K562 (cell line): ENCODE measurements at regions not wholly inside any gene's neighbourhood (a gene's known extent, or its start where the extent isn't known, plus 50 kb on each side); places are given as distances from the start of the nearest gene placed in this dataset.

Experiments
- ATAC-seq: fragments of 200-7000 bp; cut with Tn5 transposase; 3 replicates; pipeline ENCODE4 v1.9.1; 2020; ENCODE audit warnings: moderate library complexity
- BruUV-seq: library from RNA; stranded (reverse); fragments of 400-500 nt; replicated peaks from 2 replicates; lab custom pipeline; 2021; lab: Mats Ljungman, UMichigan
- CTCF ChIA-PET: fragments of 300-600 bp; formaldehyde crosslinking; extraction: SDS; loops from one replicate; lab custom pipeline; 2021; ENCODE audit warnings: low intra/inter-chr PET ratio; lab: Yijun Ruan, JAX
- POLR2A ChIA-PET: fragments of 300-600, 350-650 bp; sonication (Branson Sonifier 250); formaldehyde crosslinking; extraction: SDS; loops from one replicate; lab custom pipeline; 2021; ENCODE audit warnings: antibody characterized with exemption, inconsistent platforms; lab: Yijun Ruan, JAX
- DNase-seq, 4 experiments: peaks; one replicate each; pipeline versions ENCODE4 v3.0.0 to v3.0.0-alpha.2; 2011 to 2018; ENCODE audit warnings: low spot score in 3 of 4, mixed read lengths in 3 of 4; ENCODE audit errors: extremely low read depth in 1 of 4
- FAIRE-seq: peaks from 2 replicates; lab custom pipeline; 2011; peaks lifted over from hg19 to GRCh38; lab: Jason Lieb, UNC
- H2AFZ ChIP-seq: 2 replicates; pipeline ENCODE4 v1.6.0; 2011; ENCODE audit warnings: low read depth, low read length, control low read depth, inconsistent platforms
- H3K27ac ChIP-seq: fragments of 200-600 bp; 3 replicates; pipeline ENCODE4 v1.8.0; 2011; ENCODE audit warnings: low read depth, mild to moderate bottlenecking, control low read depth, inconsistent platforms, low read length, moderate library complexity, mixed read lengths; ENCODE audit errors: extremely low read depth
- H3K27me3 ChIP-seq, 2 experiments: fragments of 300-600 bp in 1 of 2; 2 replicates in 1 of 2; 3 replicates in 1 of 2; pipeline versions ENCODE4 v1.6.0 to v1.8.0; 2011; ENCODE audit warnings: inconsistent platforms in 2 of 2, low read length in 2 of 2, mild to moderate bottlenecking in 1 of 2, mixed read lengths in 1 of 2, moderate library complexity in 1 of 2; ENCODE audit not compliant: control insufficient read depth in 2 of 2, insufficient read depth in 2 of 2
- H3K36me3 ChIP-seq: fragments of 300-600 bp; 3 replicates; pipeline ENCODE4 v1.8.0; 2011; ENCODE audit warnings: mild to moderate bottlenecking, low read length, inconsistent platforms; ENCODE audit not compliant: control insufficient read depth, insufficient read depth
- H3K4me1 ChIP-seq, 2 experiments: fragments of 200-600 bp in 1 of 2; replicated peaks in 1 of 2; 2 replicates in 1 of 2; 3 replicates in 1 of 2; pipeline versions ENCODE4 v1.5.1 to v1.8.0; 2011; ENCODE audit warnings: inconsistent platforms in 2 of 2, low read length in 2 of 2, mild to moderate bottlenecking in 1 of 2, mixed read lengths in 1 of 2, moderate library complexity in 1 of 2; ENCODE audit not compliant: control insufficient read depth in 2 of 2, insufficient read depth in 2 of 2
- H3K4me2 ChIP-seq: 2 replicates; pipeline ENCODE4 v1.6.1; 2011; ENCODE audit warnings: low read length, control low read depth, inconsistent platforms, mixed read lengths; ENCODE audit not compliant: insufficient read depth
- H3K4me3 ChIP-seq: fragments of 200-600 bp; sonication (generic), shearing (Covaris generic); 2 replicates; pipeline ENCODE4 v1.5.1; 2016; ENCODE audit warnings: control low read depth, inconsistent platforms
- H3K79me2 ChIP-seq: fragments of 200-600 bp; 3 replicates; pipeline ENCODE4 v1.8.0; 2011; ENCODE audit warnings: low read length, inconsistent platforms; ENCODE audit not compliant: control insufficient read depth, insufficient read depth
- H3K9ac ChIP-seq, 2 experiments: 2 replicates each; pipeline versions ENCODE4 v1.6.0 to v1.6.1; 2011; ENCODE audit warnings: low read depth in 2 of 2, low read length in 2 of 2, control low read depth in 1 of 2, inconsistent platforms in 1 of 2, mild to moderate bottlenecking in 1 of 2, mixed read lengths in 1 of 2; ENCODE audit not compliant: insufficient read depth in 1 of 2
- H3K9me1 ChIP-seq: one replicate; pipeline ENCODE4 v1.6.0; 2011; ENCODE audit warnings: inconsistent platforms, mild to moderate bottlenecking, low read length, moderate library complexity; ENCODE audit not compliant: control insufficient read depth, insufficient read depth
- H3K9me3 ChIP-seq: replicated peaks from 2 replicates; pipeline ENCODE4 v1.5.1; 2011; ENCODE audit warnings: low read depth, low read length, inconsistent platforms; ENCODE audit not compliant: control insufficient read depth, insufficient read depth
- H4K20me1 ChIP-seq: replicated peaks from 2 replicates; pipeline ENCODE4 v1.6.1; 2011; ENCODE audit warnings: low read length, inconsistent platforms, mixed read lengths; ENCODE audit not compliant: control insufficient read depth, insufficient read depth
- ATF1 ChIP-seq, 2 experiments: fragments of 450-650 bp in 1 of 2; IDR thresholded peaks; 2 replicates each; pipeline ENCODE4 v1.6.1; 2016; ENCODE audit warnings: missing compliant biosample characterization in 1 of 2, missing genetic modification characterization in 1 of 2
- COPS2 ChIP-seq: fragments of 450-650 bp; conservative IDR thresholded peaks from 2 replicates; pipeline ENCODE4 v1.6.1; 2016; ENCODE audit warnings: mild to moderate bottlenecking, moderate library complexity
- CTCF ChIP-seq, 3 experiments: IDR thresholded peaks in 2 of 3; conservative IDR thresholded peaks in 1 of 3; 2 replicates each; pipeline ENCODE4 v1.5.1; 2011 to 2012; ENCODE audit warnings: low read length in 3 of 3, mild to moderate bottlenecking in 3 of 3, control low read depth in 2 of 3, improper control_type of control experiment in 1 of 3, inconsistent platforms in 1 of 3, low read depth in 1 of 3, mixed read lengths in 1 of 3, moderate library complexity in 1 of 3; ENCODE audit not compliant: insufficient read depth in 2 of 3
- HLTF ChIP-seq: fragments of 450-650 bp; IDR thresholded peaks from 2 replicates; pipeline ENCODE4 v1.6.1; 2016
- NFIC ChIP-seq: fragments of 450-650 bp; IDR thresholded peaks from 2 replicates; pipeline ENCODE4 v1.6.1; 2017; ENCODE audit warnings: mild to moderate bottlenecking, inconsistent platforms
- POLR2AphosphoS5 ChIP-seq: IDR thresholded peaks from 2 replicates; pipeline ENCODE4 v1.6.1; 2011; ENCODE audit warnings: mild to moderate bottlenecking, low read depth, low read length, moderate library complexity; ENCODE audit not compliant: control insufficient read depth, insufficient read depth
- RB1 ChIP-seq: fragments of 450-650 bp; IDR thresholded peaks from 2 replicates; pipeline ENCODE4 v1.6.1; 2017; ENCODE audit warnings: low read depth, mild to moderate bottlenecking
- RNF219 ChIP-seq: fragments of 250-450 bp; sonication (Bioruptor Pico); IDR thresholded peaks from 2 replicates; pipeline ENCODE4 v1.5.0; 2022; ENCODE audit warnings: mild to moderate bottlenecking
- ZBTB2 ChIP-seq: fragments of 450-650 bp; IDR thresholded peaks from 2 replicates; pipeline ENCODE4 v1.6.1; 2016; ENCODE audit warnings: antibody characterized with exemption
- ZBTB8A ChIP-seq: fragments of 450-650 bp; IDR thresholded peaks from 2 replicates; pipeline ENCODE4 v1.6.1; 2018; ENCODE audit warnings: mild to moderate bottlenecking, moderate library complexity; ENCODE audit not compliant: partially characterized antibody
- ZNF3 ChIP-seq: fragments of 250-450 bp; sonication (Bioruptor Pico); IDR thresholded peaks from 2 replicates; pipeline ENCODE4 v1.5.0; 2021; ENCODE audit warnings: mild to moderate bottlenecking, moderate library complexity
- ZNF639 ChIP-seq, 2 experiments: fragments of 200-800 bp in 1 of 2; sonication (Bioruptor generic) in 1 of 2; sonication (generic) in 1 of 2; formaldehyde crosslinking in 1 of 2; IDR thresholded peaks in 1 of 2; conservative IDR thresholded peaks in 1 of 2; 2 replicates each; pipeline versions ENCODE4 v1.5.0 to v1.6.1; 2016 to 2020; ENCODE audit warnings: missing compliant biosample characterization in 1 of 2, missing genetic modification characterization in 1 of 2, missing genetic modification reagents in 1 of 2
- in situ Hi-C: fragments of 300-500 bp; cut with MboI; formaldehyde crosslinking; loops from 4 replicates; pipeline ENCODE4 v1.15.0; 2018; ENCODE audit warnings: inconsistent platforms, mixed read lengths
- intact Hi-C: fragments of 100-400 bp; cut with micrococcal nuclease; formaldehyde crosslinking; loops from 2 replicates; pipeline ENCODE4 v1.14.2; 2022

- TF ChIP-seq CTCF (IDR thresholded peaks at IDR 0.05 in 2 of 3, conservative IDR thresholded peaks at IDR 0.05 in 1 of 3; ENCODE audit: insufficient read depth in 2 of 3, low read depth in 1 of 3, low read length in 3 of 3) (no peak), RNF219 (CRISPR knock-in tag) (no peak), POLR2AphosphoS5 (no peak), ATF1 (CRISPR knock-in tag; IDR thresholded peaks at IDR 0.05) (no peak), ATF1 (tag; IDR thresholded peaks at IDR 0.05) (no peak), ZBTB8A (no peak)
- TF ChIP-seq, all 486 proteins: peak for 0
These were observed 56.7 kb upstream of the SEMA3A start (continued) for GRCh38 chr7:84251277-84251781.

- CTCF ChIA-PET: no interaction called here
- no peak overlapping the region for H3K4me2 ChIP-seq
- no peaks in the 10 kb centered on the region for H3K27me3 ChIP-seq
- H3K9me3 ChIP-seq: 0 out of 2 replicates have a peak, but pooled peaks cover 1% of the 10 kb centered on the region
- no peaks in the 10 kb centered on the region for H3K79me2 ChIP-seq
- H3K36me3 ChIP-seq: no peaks in the 10 kb centered on the region
- POLR2A ChIA-PET: no interaction called here
- DNase-seq: no peak
- no peaks in the 10 kb centered on the region for H4K20me1 ChIP-seq
- H3K27ac ChIP-seq: no peak overlapping the region
- intact Hi-C loops (no loop called here), in situ Hi-C loops (no loop called here)
- no peak for FAIRE-seq
- H3K9me1 ChIP-seq: no peaks in the 10 kb centered on the region
- H2AFZ ChIP-seq: no peak overlapping the region
- BruUV-seq: no TSS peak
- H3K4me1 ChIP-seq: no peaks in the 10 kb centered on the region
- ATAC-seq: no peak
- no peak overlapping the region for H3K9ac ChIP-seq
- H3K4me3 ChIP-seq: no peak overlapping the region
- TF ChIP-seq RB1 (no peak), HLTF (no peak), ZNF639 (CRISPR knock-in tag; conservative IDR thresholded peaks at IDR 0.05 in 1 of 2, IDR thresholded peaks at IDR 0.05 in 1 of 2) (no peak), COPS2 (no peak), ZBTB2 (no peak), ZNF3 (no peak), NFIC (peak; percentile 28; the same call in 1 of the 2 replicates)
These were observed 55.9 kb upstream of the SEMA3A start for GRCh38 chr7:84250452-84250851.
